ENCODE measurements at regions not wholly inside any gene's neighbourhood (a gene's known extent, or its start where the extent isn't known, plus 50 kb on each side); places are given as distances from the start of the nearest gene placed in this dataset.
A peak's percentile ranks its signal among the peaks of the same experiment; 100 is the strongest.

GRCh38 chr3:148202386-148202785 is 495.3 kb upstream of the AGTR1 start:
- Histone ChIP-seq H3K27ac (replicated peaks) (no peak overlapping the region), H3K27me3 (ENCODE audit: insufficient read depth, poor library complexity, severe bottlenecking) (no peaks in the 10 kb centered on the region), H3K4me3 (replicated peaks; ENCODE audit: insufficient read depth, low read length) (no peak overlapping the region)
- TF ChIP-seq REST (IDR thresholded peaks at IDR 0.05; ENCODE audit: insufficient replicate concordance, low read depth): no peak
- TF ChIP-seq SPI1 (IDR thresholded peaks at IDR 0.05; ENCODE audit: borderline replicate concordance, low read depth): peak; percentile 90
- no peak for TF ChIP-seq POLR2AphosphoS5 (IDR thresholded peaks at IDR 0.05; ENCODE audit: low read depth)
- TF ChIP-seq GABPA (IDR thresholded peaks at IDR 0.05; ENCODE audit: low read depth): no peak
- TF ChIP-seq, protein P1, sequence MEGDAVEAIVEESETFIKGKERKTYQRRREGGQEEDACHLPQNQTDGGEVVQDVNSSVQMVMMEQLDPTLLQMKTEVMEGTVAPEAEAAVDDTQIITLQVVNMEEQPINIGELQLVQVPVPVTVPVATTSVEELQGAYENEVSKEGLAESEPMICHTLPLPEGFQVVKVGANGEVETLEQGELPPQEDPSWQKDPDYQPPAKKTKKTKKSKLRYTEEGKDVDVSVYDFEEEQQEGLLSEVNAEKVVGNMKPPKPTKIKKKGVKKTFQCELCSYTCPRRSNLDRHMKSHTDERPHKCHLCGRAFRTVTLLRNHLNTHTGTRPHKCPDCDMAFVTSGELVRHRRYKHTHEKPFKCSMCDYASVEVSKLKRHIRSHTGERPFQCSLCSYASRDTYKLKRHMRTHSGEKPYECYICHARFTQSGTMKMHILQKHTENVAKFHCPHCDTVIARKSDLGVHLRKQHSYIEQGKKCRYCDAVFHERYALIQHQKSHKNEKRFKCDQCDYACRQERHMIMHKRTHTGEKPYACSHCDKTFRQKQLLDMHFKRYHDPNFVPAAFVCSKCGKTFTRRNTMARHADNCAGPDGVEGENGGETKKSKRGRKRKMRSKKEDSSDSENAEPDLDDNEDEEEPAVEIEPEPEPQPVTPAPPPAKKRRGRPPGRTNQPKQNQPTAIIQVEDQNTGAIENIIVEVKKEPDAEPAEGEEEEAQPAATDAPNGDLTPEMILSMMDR (IDR thresholded peaks at IDR 0.05; ENCODE audit: insufficient read depth, low read length): peak; percentile 43
- peak in 1 of 2 experiments; percentile 44 for DNase-seq (ENCODE audit: low read depth in 1 of 2, low spot score in 1 of 2)

- DNase-seq (ENCODE audit: low read depth in 1 of 2, low spot score in 1 of 2): no peak
- Histone ChIP-seq H3K4me3 (replicated peaks; ENCODE audit: insufficient read depth, low read length) (no peak overlapping the region), H3K27me3 (ENCODE audit: insufficient read depth, poor library complexity, severe bottlenecking) (no peaks in the 10 kb centered on the region), H3K27ac (replicated peaks) (no peak overlapping the region)
- TF ChIP-seq, protein P1 (IDR thresholded peaks at IDR 0.05; ENCODE audit: insufficient read depth, low read length): no peak
- TF ChIP-seq POLR2AphosphoS5 (IDR thresholded peaks at IDR 0.05; ENCODE audit: low read depth) (no peak), SPI1 (IDR thresholded peaks at IDR 0.05; ENCODE audit: borderline replicate concordance, low read depth) (no peak), REST (IDR thresholded peaks at IDR 0.05; ENCODE audit: insufficient replicate concordance, low read depth) (no peak), GABPA (IDR thresholded peaks at IDR 0.05; ENCODE audit: low read depth) (no peak)
Measured at GRCh38 chr3:148203297-148204010, 494.2 kb upstream of the AGTR1 start.

DNA sequence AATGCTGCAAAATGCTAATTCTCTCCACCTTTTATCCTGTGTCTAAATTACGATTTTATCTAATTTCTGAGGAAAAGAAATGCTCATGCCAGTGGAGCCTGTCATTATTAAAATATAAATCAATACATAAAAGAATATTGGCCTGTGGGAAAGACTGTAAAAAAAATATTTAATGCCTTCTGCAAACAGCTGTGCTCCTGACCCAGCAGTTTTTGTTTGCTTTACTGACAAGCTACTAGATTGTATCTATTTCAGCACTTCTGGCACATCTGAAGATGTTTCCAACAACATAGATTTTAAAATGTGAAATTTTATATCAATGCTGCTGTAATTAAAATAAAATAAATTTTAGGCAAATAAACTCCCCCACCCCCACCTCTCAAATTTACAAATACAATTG is 493.6 kb upstream of the AGTR1 start:
- no peak overlapping the region for H3K27ac ChIP-seq (replicated peaks)
- TF ChIP-seq SPI1 (IDR thresholded peaks at IDR 0.05; ENCODE audit: borderline replicate concordance, low read depth): no peak
- TF ChIP-seq, protein P1 (IDR thresholded peaks at IDR 0.05; ENCODE audit: insufficient read depth, low read length): no peak
- no peak for TF ChIP-seq POLR2AphosphoS5 (IDR thresholded peaks at IDR 0.05; ENCODE audit: low read depth)
- no peak for TF ChIP-seq GABPA (IDR thresholded peaks at IDR 0.05; ENCODE audit: low read depth)
- no peak for TF ChIP-seq REST (IDR thresholded peaks at IDR 0.05; ENCODE audit: insufficient replicate concordance, low read depth)
- DNase-seq (ENCODE audit: low read depth in 1 of 2, low spot score in 1 of 2): no peak
- H3K27me3 ChIP-seq (ENCODE audit: insufficient read depth, poor library complexity, severe bottlenecking): no peaks in the 10 kb centered on the region
- H3K4me3 ChIP-seq (replicated peaks; ENCODE audit: insufficient read depth, low read length): no peak overlapping the region

All from HL-60 (cell line).